SK-N-SH treated with all-trans-retinoic acid at 6 μM for 48 hours (cell line): ENCODE measurements at regions not wholly inside any gene's neighbourhood (a gene's known extent, or its start where the extent isn't known, plus 50 kb on each side); places are given as distances from the start of the nearest gene placed in this dataset.

ENCODE experiments used
- ATAC-seq: fragments of 200-7000 bp; cut with Tn5 transposase; 3 replicates; pipeline ENCODE4 v1.9.1; 2020; ENCODE audit warnings: mild to moderate bottlenecking, moderate library complexity
- ARNTL ChIP-seq: fragments of 450-650 bp; formaldehyde crosslinking; IDR thresholded peaks from 2 replicates; pipeline ENCODE4 v1.5.0; 2020; ENCODE audit warnings: low read depth, mild to moderate bottlenecking, moderate library complexity, borderline replicate concordance
- BACH2 ChIP-seq: fragments of 250-450 bp; sonication (Bioruptor Pico); IDR thresholded peaks from 2 replicates; pipeline ENCODE4 v1.9.0; 2021; ENCODE audit warnings: mild to moderate bottlenecking, borderline replicate concordance
- CSDC2 ChIP-seq: fragments of 250-450 bp; sonication (Bioruptor Pico); IDR thresholded peaks from 2 replicates; pipeline ENCODE4 v1.5.0; 2020; ENCODE audit warnings: mild to moderate bottlenecking, moderate library complexity
- ESRRG ChIP-seq: fragments of 250-450 bp; sonication (Bioruptor Pico); IDR thresholded peaks from 2 replicates; pipeline ENCODE4 v1.6.1; 2021; ENCODE audit warnings: mild to moderate bottlenecking
- ISL1 ChIP-seq: fragments of 250-450 bp; sonication (Bioruptor Pico); IDR thresholded peaks from 2 replicates; pipeline ENCODE4 v2.1.2; 2022; ENCODE audit warnings: mild to moderate bottlenecking, moderate library complexity
- OSR1 ChIP-seq: fragments of 250-450 bp; sonication (Bioruptor Pico); IDR thresholded peaks from 2 replicates; pipeline ENCODE4 v1.8.0; 2022; ENCODE audit warnings: moderate library complexity, mild to moderate bottlenecking, inconsistent platforms
- PATZ1 ChIP-seq: fragments of 250-450 bp; sonication (Bioruptor Pico); IDR thresholded peaks from 2 replicates; pipeline ENCODE4 v1.8.0; 2020; ENCODE audit warnings: mild to moderate bottlenecking, moderate library complexity, borderline replicate concordance
- POU6F1 ChIP-seq: fragments of 250-450 bp; sonication (Bioruptor Pico); IDR thresholded peaks from 2 replicates; pipeline ENCODE4 v1.8.0; 2021; ENCODE audit warnings: low read depth, mild to moderate bottlenecking, moderate library complexity, borderline replicate concordance
- PPARA ChIP-seq: fragments of 250-450 bp; sonication (Bioruptor Pico); IDR thresholded peaks from 2 replicates; pipeline ENCODE4 v1.5.0; 2020; ENCODE audit warnings: mild to moderate bottlenecking, borderline replicate concordance
- RARB ChIP-seq: fragments of 250-450 bp; sonication (Bioruptor Pico); IDR thresholded peaks from 2 replicates; pipeline ENCODE4 v1.8.0; 2021; ENCODE audit warnings: mild to moderate bottlenecking, moderate library complexity
- SNAI2 ChIP-seq: fragments of 250-450 bp; sonication (Bioruptor Pico); IDR thresholded peaks from 2 replicates; pipeline ENCODE4 v1.5.0; 2020; ENCODE audit warnings: mild to moderate bottlenecking, moderate library complexity
- TCF4 ChIP-seq: fragments of 250-450 bp; sonication (Bioruptor Pico); IDR thresholded peaks from 2 replicates; pipeline ENCODE4 v1.8.0; 2021; ENCODE audit warnings: mild to moderate bottlenecking, moderate library complexity, borderline replicate concordance
- TOX ChIP-seq: fragments of 250-450 bp; sonication (Bioruptor Pico); IDR thresholded peaks from 2 replicates; pipeline ENCODE4 v1.8.0; 2021; ENCODE audit warnings: mild to moderate bottlenecking, moderate library complexity, borderline replicate concordance
- ZC3H10 ChIP-seq: fragments of 250-450 bp; sonication (Bioruptor Pico); IDR thresholded peaks from 2 replicates; pipeline ENCODE4 v1.5.1; 2021; ENCODE audit warnings: mild to moderate bottlenecking, moderate library complexity
- ZFP3 ChIP-seq: fragments of 250-450 bp; sonication (Bioruptor Pico); IDR thresholded peaks from 2 replicates; pipeline ENCODE4 v1.5.0; 2020; ENCODE audit warnings: mild to moderate bottlenecking, moderate library complexity
- ZFP30 ChIP-seq: fragments of 450-650 bp; formaldehyde crosslinking; IDR thresholded peaks from 2 replicates; pipeline ENCODE4 v1.5.0; 2022; ENCODE audit warnings: mild to moderate bottlenecking, moderate library complexity
- ZNF565 ChIP-seq: fragments of 450-650 bp; formaldehyde crosslinking; conservative IDR thresholded peaks from 2 replicates; pipeline ENCODE4 v1.5.0; 2020; ENCODE audit warnings: low read depth, mild to moderate bottlenecking, moderate library complexity
- ZNF70 ChIP-seq: fragments of 450-650 bp; formaldehyde crosslinking; IDR thresholded peaks from 2 replicates; pipeline ENCODE4 v1.5.0; 2020; ENCODE audit warnings: mild to moderate bottlenecking, moderate library complexity
- TF ChIP-seq, protein P1 (sequence below): fragments of 250-450 bp; sonication (Bioruptor Pico); IDR thresholded peaks from 2 replicates; pipeline ENCODE4 v1.5.1; 2020; ENCODE audit warnings: low read depth, mild to moderate bottlenecking, moderate library complexity
- TF ChIP-seq, protein P2 (sequence below): fragments of 250-450 bp; sonication (Bioruptor Pico); IDR thresholded peaks from 2 replicates; pipeline ENCODE4 v1.5.1; 2021; ENCODE audit warnings: mild to moderate bottlenecking, moderate library complexity

DNA sequence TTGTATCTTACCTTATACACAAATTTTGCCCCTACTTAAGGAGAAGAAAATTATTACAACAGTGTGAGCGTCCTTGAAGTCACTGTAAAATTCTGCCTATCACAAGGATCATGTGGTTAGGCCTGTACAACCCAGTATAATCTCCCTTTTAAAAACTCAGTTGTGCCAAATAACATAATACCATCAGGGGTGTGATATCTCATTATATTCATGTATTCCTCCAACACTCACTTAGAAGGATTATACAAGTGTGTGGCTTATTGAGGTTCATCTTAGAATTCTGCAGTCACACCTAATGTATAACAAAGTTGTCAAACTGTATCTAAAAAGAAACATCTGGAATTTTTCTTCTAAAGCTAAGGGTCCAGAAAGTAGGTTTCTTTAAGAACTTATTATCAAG, 998.8 kb upstream of the LRRTM1 start (continued):
- TF ChIP-seq POU6F1 (CRISPR knock-in tag) (no peak), OSR1 (CRISPR knock-in tag) (no peak), ZNF565 (CRISPR knock-in tag) (no peak)
- TF ChIP-seq, all 23 proteins: peak for 0

DNA sequence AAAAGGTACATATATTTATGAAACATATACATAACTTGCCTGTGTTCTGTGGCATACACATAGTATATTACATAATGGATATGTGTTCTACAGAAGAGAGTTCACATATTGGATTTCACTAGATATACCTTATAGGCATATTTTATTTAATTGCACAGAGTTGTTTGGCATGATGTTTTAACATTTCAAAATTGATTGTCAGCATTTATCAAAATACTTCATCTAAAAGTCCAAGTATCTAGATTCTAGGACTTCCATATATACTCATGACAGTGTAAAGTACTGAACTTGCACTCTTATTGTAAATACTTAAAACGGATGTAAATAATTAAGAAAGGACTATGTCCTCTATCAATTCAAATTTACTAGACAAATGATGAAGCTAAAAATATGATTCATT, 995.3 kb upstream of the LRRTM1 start:
- no peak for ATAC-seq
- no peak for TF ChIP-seq CSDC2 (CRISPR knock-in tag)
- TF ChIP-seq ZFP3 = no peak
- TF ChIP-seq ZNF565 (CRISPR knock-in tag) = no peak
- TF ChIP-seq PPARA (CRISPR knock-in tag) = no peak
- TF ChIP-seq, protein P1, sequence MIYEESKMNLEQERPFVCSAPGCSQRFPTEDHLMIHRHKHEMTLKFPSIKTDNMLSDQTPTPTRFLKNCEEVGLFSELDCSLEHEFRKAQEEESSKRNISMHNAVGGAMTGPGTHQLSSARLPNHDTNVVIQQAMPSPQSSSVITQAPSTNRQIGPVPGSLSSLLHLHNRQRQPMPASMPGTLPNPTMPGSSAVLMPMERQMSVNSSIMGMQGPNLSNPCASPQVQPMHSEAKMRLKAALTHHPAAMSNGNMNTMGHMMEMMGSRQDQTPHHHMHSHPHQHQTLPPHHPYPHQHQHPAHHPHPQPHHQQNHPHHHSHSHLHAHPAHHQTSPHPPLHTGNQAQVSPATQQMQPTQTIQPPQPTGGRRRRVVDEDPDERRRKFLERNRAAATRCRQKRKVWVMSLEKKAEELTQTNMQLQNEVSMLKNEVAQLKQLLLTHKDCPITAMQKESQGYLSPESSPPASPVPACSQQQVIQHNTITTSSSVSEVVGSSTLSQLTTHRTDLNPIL = no peak
- TF ChIP-seq ARNTL (CRISPR knock-in tag) = no peak
- TF ChIP-seq ZFP30 (CRISPR knock-in tag) = no peak
- TF ChIP-seq ZC3H10 (CRISPR knock-in tag) = no peak

DNA sequence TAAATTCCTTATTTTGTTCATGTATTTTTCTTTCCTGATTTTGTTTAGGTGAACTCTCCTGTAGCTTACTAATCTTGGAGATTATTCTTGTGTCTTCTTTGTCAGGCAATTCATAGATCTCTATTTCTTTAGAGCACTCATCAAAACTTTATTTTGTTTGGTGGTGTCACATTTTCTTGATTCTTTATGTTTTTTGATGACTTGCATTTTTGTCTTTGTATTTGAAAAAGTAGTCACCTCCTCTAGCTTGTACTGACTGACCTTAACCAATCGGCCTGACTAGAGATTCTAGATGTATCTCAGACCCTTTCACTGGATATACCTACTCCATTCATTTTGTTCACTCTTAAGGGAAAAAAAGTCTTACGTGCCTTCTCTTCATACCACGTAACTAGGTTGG, 986.3 kb upstream of the LRRTM1 start:
- no peak for TF ChIP-seq ZFP30 (CRISPR knock-in tag)
- TF ChIP-seq ARNTL (CRISPR knock-in tag) = no peak
- TF ChIP-seq PPARA (CRISPR knock-in tag) = no peak
- TF ChIP-seq TCF4 = no peak
- no peak for TF ChIP-seq TOX
- TF ChIP-seq ISL1 (CRISPR knock-in tag) = no peak
- no peak for TF ChIP-seq ZC3H10 (CRISPR knock-in tag)
- TF ChIP-seq ZNF565 (CRISPR knock-in tag) = no peak
- TF ChIP-seq PATZ1 (CRISPR knock-in tag) = no peak
- TF ChIP-seq BACH2 (CRISPR knock-in tag) = no peak
- TF ChIP-seq, protein P2, sequence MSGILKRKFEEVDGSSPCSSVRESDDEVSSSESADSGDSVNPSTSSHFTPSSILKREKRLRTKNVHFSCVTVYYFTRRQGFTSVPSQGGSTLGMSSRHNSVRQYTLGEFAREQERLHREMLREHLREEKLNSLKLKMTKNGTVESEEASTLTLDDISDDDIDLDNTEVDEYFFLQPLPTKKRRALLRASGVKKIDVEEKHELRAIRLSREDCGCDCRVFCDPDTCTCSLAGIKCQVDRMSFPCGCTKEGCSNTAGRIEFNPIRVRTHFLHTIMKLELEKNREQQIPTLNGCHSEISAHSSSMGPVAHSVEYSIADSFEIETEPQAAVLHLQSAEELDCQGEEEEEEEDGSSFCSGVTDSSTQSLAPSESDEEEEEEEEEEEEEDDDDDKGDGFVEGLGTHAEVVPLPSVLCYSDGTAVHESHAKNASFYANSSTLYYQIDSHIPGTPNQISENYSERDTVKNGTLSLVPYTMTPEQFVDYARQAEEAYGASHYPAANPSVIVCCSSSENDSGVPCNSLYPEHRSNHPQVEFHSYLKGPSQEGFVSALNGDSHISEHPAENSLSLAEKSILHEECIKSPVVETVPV (CRISPR knock-in tag) = no peak
- TF ChIP-seq, all 23 proteins: peak for 0
- ATAC-seq = no peak

- ATAC-seq = no peak
- no peak for TF ChIP-seq ZC3H10 (CRISPR knock-in tag)
Observed at GRCh38 chr2:81283081-81283480, 978.5 kb upstream of the LRRTM1 start.

GRCh38 chr2:81282151-81282769, 977.7 kb upstream of the LRRTM1 start:
- no peak for TF ChIP-seq SNAI2 (CRISPR knock-in tag)
- no peak for ATAC-seq

GRCh38 chr2:81276595-81276994, 972.0 kb upstream of the LRRTM1 start:
- ATAC-seq = no peak
- TF ChIP-seq ISL1 (CRISPR knock-in tag) = no peak
- TF ChIP-seq, protein P1 = no peak
- TF ChIP-seq BACH2 (CRISPR knock-in tag) = no peak
- TF ChIP-seq ZNF565 (CRISPR knock-in tag) = no peak
- TF ChIP-seq ARNTL (CRISPR knock-in tag) = no peak
- no peak for TF ChIP-seq SNAI2 (CRISPR knock-in tag)
- TF ChIP-seq ZFP3 = no peak
- no peak for TF ChIP-seq TOX
- no peak for TF ChIP-seq RARB (CRISPR knock-in tag)
- no peak for TF ChIP-seq PATZ1 (CRISPR knock-in tag)
- TF ChIP-seq PPARA (CRISPR knock-in tag) = no peak
- no peak for TF ChIP-seq ESRRG (CRISPR knock-in tag)
- TF ChIP-seq ZNF70 (CRISPR knock-in tag) = no peak
- TF ChIP-seq POU6F1 (CRISPR knock-in tag) = no peak
